Endothelial cell of umbilical vein (primary cell): ENCODE measurements at regions not wholly inside any gene's neighbourhood (a gene's known extent, or its start where the extent isn't known, plus 50 kb on each side); places are given as distances from the start of the nearest gene placed in this dataset.

Experiments
- BruUV-seq: library from RNA; stranded (reverse); fragments of 400-500 nt; replicated peaks from 2 replicates; lab custom pipeline; 2021; lab: Mats Ljungman, UMichigan
- CTCF ChIA-PET: fragments of 300-600, 350-600 bp; sonication (Branson Sonifier 250); formaldehyde crosslinking; loops from one replicate; lab custom pipeline; 2021; ENCODE audit warnings: antibody characterized with exemption, inconsistent platforms; lab: Charles Lee
- POLR2A ChIA-PET: fragments of 300-600, 350-600 bp; sonication (Branson Sonifier 250); formaldehyde crosslinking; loops from one replicate; lab custom pipeline; 2021; ENCODE audit warnings: antibody characterized with exemption, inconsistent platforms; lab: Charles Lee
- DNase-seq: peaks from one replicate; pipeline ENCODE4 v3.0.0-alpha.2; 2011; ENCODE audit warnings: low read depth, low spot score
- FAIRE-seq: peaks from 2 replicates; lab custom pipeline; 2011; peaks lifted over from hg19 to GRCh38; lab: Jason Lieb, UNC
- H2AFZ ChIP-seq: 2 replicates; pipeline ENCODE4 v1.6.0; 2012; ENCODE audit warnings: low read depth, low read length, control low read depth, inconsistent platforms
- H3K27ac ChIP-seq: 2 replicates; pipeline ENCODE4 v1.5.1; 2011; ENCODE audit warnings: low read depth, mild to moderate bottlenecking, control low read depth, low read length, moderate library complexity; ENCODE audit not compliant: insufficient read depth
- H3K27me3 ChIP-seq, 2 experiments: 2 replicates each; pipeline versions ENCODE4 v1.6.0 to v1.6.1; 2011; ENCODE audit warnings: low read length in 2 of 2, mixed read lengths in 1 of 2; ENCODE audit not compliant: control insufficient read depth in 2 of 2, insufficient read depth in 2 of 2
- H3K36me3 ChIP-seq, 2 experiments: 2 replicates in 1 of 2; 3 replicates in 1 of 2; pipeline ENCODE4 v1.5.1; 2011; ENCODE audit warnings: low read length in 2 of 2, mild to moderate bottlenecking in 1 of 2, moderate library complexity in 1 of 2; ENCODE audit not compliant: control insufficient read depth in 2 of 2, insufficient read depth in 2 of 2; ENCODE audit errors: extremely low read depth in 1 of 2
- H3K4me1 ChIP-seq: 3 replicates; pipeline ENCODE4 v1.5.1; 2011; ENCODE audit warnings: mild to moderate bottlenecking, low read length; ENCODE audit not compliant: control insufficient read depth, insufficient read depth; ENCODE audit errors: extremely low read depth
- H3K4me2 ChIP-seq: 2 replicates; pipeline ENCODE4 v1.6.1; 2011; ENCODE audit warnings: low read length, control low read depth, mixed read lengths; ENCODE audit not compliant: insufficient read depth
- H3K4me3 ChIP-seq, 3 experiments: fragments of 200-600 bp in 1 of 3; sonication (generic), shearing (Covaris generic) in 1 of 3; replicated peaks in 1 of 3; 2 replicates each; pipeline ENCODE4 v1.5.1; 2011 to 2016; ENCODE audit warnings: control low read depth in 3 of 3, low read length in 3 of 3, mild to moderate bottlenecking in 2 of 3, inconsistent platforms in 1 of 3, low read depth in 1 of 3, moderate library complexity in 1 of 3; ENCODE audit not compliant: insufficient read depth in 1 of 3
- H3K79me2 ChIP-seq: 2 replicates; pipeline ENCODE4 v1.6.0; 2012; ENCODE audit warnings: low read length, inconsistent platforms; ENCODE audit not compliant: control insufficient read depth, insufficient read depth
- H3K9ac ChIP-seq: replicated peaks from 2 replicates; pipeline ENCODE3; 2011; ENCODE audit warnings: low read length, control low read depth; ENCODE audit not compliant: insufficient read depth; ENCODE audit errors: extremely low read depth
- H3K9me1 ChIP-seq: replicated peaks from 3 replicates; pipeline ENCODE4 v1.6.0; 2011; ENCODE audit warnings: mild to moderate bottlenecking, low read length; ENCODE audit not compliant: control insufficient read depth, insufficient read depth; ENCODE audit errors: extremely low read depth
- H3K9me3 ChIP-seq: replicated peaks from 2 replicates; pipeline ENCODE4 v1.5.1; 2012; ENCODE audit warnings: low read length, inconsistent platforms; ENCODE audit not compliant: control insufficient read depth, insufficient read depth
- H4K20me1 ChIP-seq: replicated peaks from 2 replicates; pipeline ENCODE3; 2011; ENCODE audit warnings: mild to moderate bottlenecking, low read length; ENCODE audit not compliant: control insufficient read depth, insufficient read depth; ENCODE audit errors: extremely low read depth
- CTCF ChIP-seq, 2 donors: IDR thresholded peaks; 1 replicate in 1 of 2; 2 replicates in 1 of 2; pipeline ENCODE4 v1.5.1; 2011; ENCODE audit warnings: low read length in 2 of 2, mild to moderate bottlenecking in 2 of 2, moderate library complexity in 2 of 2, control low read depth in 1 of 2, inconsistent platforms in 1 of 2, low read depth in 1 of 2; ENCODE audit not compliant: insufficient read depth in 1 of 2; ENCODE audit errors: extremely low read depth in 1 of 2
- EZH2 ChIP-seq: IDR thresholded peaks from 2 replicates; pipeline ENCODE4 v1.6.1; 2012; ENCODE audit warnings: borderline replicate concordance, low read depth, mild to moderate bottlenecking, moderate library complexity, low read length, inconsistent platforms; ENCODE audit not compliant: severe bottlenecking
- GATA2 ChIP-seq: IDR thresholded peaks from 2 replicates; pipeline ENCODE4 v1.7.0; 2011; ENCODE audit warnings: low read depth, mild to moderate bottlenecking, moderate library complexity, mixed read lengths, low read length; ENCODE audit not compliant: insufficient read length, insufficient read depth
- JUN ChIP-seq: IDR thresholded peaks from 2 replicates; pipeline ENCODE4 v1.6.1; 2011; ENCODE audit warnings: borderline replicate concordance, low read depth; ENCODE audit not compliant: insufficient read length, insufficient read depth
- MAX ChIP-seq: IDR thresholded peaks from 2 replicates; pipeline ENCODE4 v1.6.1; 2011; ENCODE audit not compliant: insufficient read depth, insufficient read length
- MYC ChIP-seq: IDR thresholded peaks from one replicate; pipeline ENCODE4 v1.6.1; 2011; ENCODE audit warnings: mild to moderate bottlenecking, low read depth, low read length
- POLR2A ChIP-seq: IDR thresholded peaks from 2 replicates; pipeline ENCODE4 v1.6.1; 2012; ENCODE audit warnings: low read depth, mild to moderate bottlenecking, control low read depth, low read length
- POLR2AphosphoS5 ChIP-seq: IDR thresholded peaks from 2 replicates; pipeline ENCODE4 v1.6.1; 2012; ENCODE audit warnings: low read depth, mild to moderate bottlenecking, control low read depth, low read length, moderate library complexity; ENCODE audit not compliant: insufficient read depth
- dilution Hi-C: fragments of 300-500 bp; cut with MboI; formaldehyde crosslinking; loops from one replicate; pipeline ENCODE4 v1.15.0; 2019; ENCODE audit warnings: low sequenced_read_pairs; ENCODE audit not compliant: extremely low pct_ligation_motif_present
- intact Hi-C: fragments of 100-400 bp; cut with micrococcal nuclease; formaldehyde crosslinking; loops from one replicate; pipeline ENCODE4 v1.10.0; 2022

GRCh38 chr1:68798071-68798470, 301.2 kb upstream of the DEPDC1 start:
- no peak overlapping the region for H3K4me2 ChIP-seq
- no peak for FAIRE-seq
- no peak overlapping the region for H3K4me3 ChIP-seq
- no peak overlapping the region for H3K9ac ChIP-seq
- H3K27ac ChIP-seq = no peak overlapping the region
- no peaks in the 10 kb centered on the region for H3K4me1 ChIP-seq
- no peaks in the 10 kb centered on the region for H4K20me1 ChIP-seq
- H3K9me1 ChIP-seq = no peaks in the 10 kb centered on the region
- dilution Hi-C loops (no loop called here), intact Hi-C loops (no loop called here)
- ChIA-PET POLR2A (no interaction called here), CTCF (no interaction called here)
- TF ChIP-seq POLR2A (no peak), CTCF (IDR thresholded peaks at IDR 0.05; ENCODE audit: extremely low read depth in 1 of 2, insufficient read depth in 1 of 2, low read depth in 1 of 2, low read length in 2 of 2) (no peak), MYC (no peak), GATA2 (no peak), JUN (no peak), POLR2AphosphoS5 (no peak), EZH2 (no peak), MAX (no peak)
- H3K36me3 ChIP-seq = no peaks in the 10 kb centered on the region
- no peaks in the 10 kb centered on the region for H3K9me3 ChIP-seq
- no peaks in the 10 kb centered on the region for H3K27me3 ChIP-seq
- no TSS peak for BruUV-seq
- H3K79me2 ChIP-seq = no peaks in the 10 kb centered on the region
- no peak for DNase-seq
- no peak overlapping the region for H2AFZ ChIP-seq
